ACHN (cell line): ENCODE measurements at regions not wholly inside any gene's neighbourhood (a gene's known extent, or its start where the extent isn't known, plus 50 kb on each side); places are given as distances from the start of the nearest gene placed in this dataset.

Source experiments
- DNase-seq: peaks from one replicate; pipeline ENCODE4 v3.0.0-alpha.2; 2015
- in situ Hi-C: cut with HindIII; loops from 2 replicates; pipeline ENCODE4 v1.10.0; 2017; ENCODE audit warnings: low sequenced_read_pairs, low pct_ligation_motif_present, low pct_unique_long_range_greater_than_20kb

- no peak for DNase-seq
- in situ Hi-C loops: no loop called here
Measured at GRCh38 chr10:111962951-111963350, 220.6 kb downstream of the GPAM start.

DNA sequence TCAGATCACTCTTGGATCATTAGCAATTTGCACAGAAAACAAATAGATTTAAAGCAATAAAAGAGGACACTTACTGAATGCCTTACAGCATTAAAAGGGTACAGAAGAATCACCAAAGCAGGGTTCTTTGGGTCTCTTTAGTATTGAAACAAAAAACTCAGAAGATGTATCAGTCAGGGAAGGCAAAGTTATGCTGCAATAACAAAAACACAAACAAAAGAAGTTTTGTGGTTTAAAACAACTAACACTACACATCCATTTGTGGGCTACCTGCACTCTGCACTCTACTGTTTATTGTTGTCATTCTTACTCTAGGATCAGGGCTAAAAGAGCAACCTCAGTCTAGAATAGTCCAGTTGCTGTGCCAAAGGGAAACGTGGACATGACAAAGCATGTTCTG, 216.4 kb downstream of the GPAM start:
- DNase-seq: no peak
- in situ Hi-C loops: no loop called here

- DNase-seq: no peak
- in situ Hi-C loops: no loop called here
Measured at GRCh38 chr10:111967547-111967946, 216.0 kb downstream of the GPAM start.

DNA sequence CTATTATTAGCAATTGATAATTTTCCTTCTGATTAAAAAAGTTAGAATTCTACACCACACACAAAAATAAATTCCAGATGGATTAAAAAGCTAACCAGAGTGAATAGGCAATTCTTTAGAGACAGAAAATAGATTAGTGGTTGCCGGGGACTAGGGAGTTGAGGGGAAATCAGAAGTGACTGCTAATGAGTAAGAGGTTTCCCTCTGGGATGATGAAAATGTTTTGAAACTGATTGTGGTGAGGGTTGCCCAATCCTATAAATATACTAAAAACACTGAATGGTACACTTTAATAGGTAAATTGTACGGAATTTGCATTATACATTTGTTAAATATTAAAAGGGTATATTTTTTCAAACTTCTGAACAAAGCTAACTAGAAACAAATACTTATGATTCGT, 214.9 kb downstream of the GPAM start:
- in situ Hi-C loops: no loop called here
- DNase-seq: no peak

- in situ Hi-C loops: no loop called here
- no peak for DNase-seq
Measured at GRCh38 chr10:111970111-111970510, 213.5 kb downstream of the GPAM start.

GRCh38 chr10:111972109-111972508, 211.5 kb downstream of the GPAM start:
- in situ Hi-C loops: no loop called here
- no peak for DNase-seq

GRCh38 chr10:111973306-111973705, 210.3 kb downstream of the GPAM start:
- DNase-seq: no peak
- in situ Hi-C loops: no loop called here

GRCh38 chr10:111973826-111974225, 209.7 kb downstream of the GPAM start:
- no peak for DNase-seq
- in situ Hi-C loops: no loop called here

GRCh38 chr10:111974325-111974724, 209.2 kb downstream of the GPAM start:
- in situ Hi-C loops: no loop called here
- no peak for DNase-seq

GRCh38 chr10:111976557-111976956, 207.0 kb downstream of the GPAM start:
- in situ Hi-C loops: no loop called here

GRCh38 chr10:111984057-111984456, 199.5 kb downstream of the GPAM start:
- in situ Hi-C loops: no loop called here
- DNase-seq: no peak

More at GRCh38 chr10:111976557-111976956, 207.0 kb downstream of the GPAM start:
- no peak for DNase-seq

DNA sequence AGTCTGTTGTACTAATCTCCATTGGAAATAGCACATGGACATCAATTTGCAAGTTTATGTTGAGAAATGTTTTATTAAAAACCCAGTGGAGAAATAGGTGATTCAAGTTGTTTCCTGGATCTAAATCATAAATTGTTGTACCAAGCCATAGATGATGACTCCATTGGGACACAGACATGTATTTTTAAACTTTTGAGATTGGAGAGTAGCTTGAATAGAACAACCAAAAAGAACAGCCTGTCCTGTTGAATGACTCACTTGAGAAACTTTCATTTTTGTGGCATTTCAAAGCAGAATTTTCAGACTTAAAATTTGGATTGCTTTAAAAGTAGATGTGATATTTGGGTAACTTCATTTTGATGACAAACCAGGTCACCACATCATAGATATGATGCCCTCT, 197.5 kb downstream of the GPAM start:
- no peak for DNase-seq
- in situ Hi-C loops: no loop called here

DNA sequence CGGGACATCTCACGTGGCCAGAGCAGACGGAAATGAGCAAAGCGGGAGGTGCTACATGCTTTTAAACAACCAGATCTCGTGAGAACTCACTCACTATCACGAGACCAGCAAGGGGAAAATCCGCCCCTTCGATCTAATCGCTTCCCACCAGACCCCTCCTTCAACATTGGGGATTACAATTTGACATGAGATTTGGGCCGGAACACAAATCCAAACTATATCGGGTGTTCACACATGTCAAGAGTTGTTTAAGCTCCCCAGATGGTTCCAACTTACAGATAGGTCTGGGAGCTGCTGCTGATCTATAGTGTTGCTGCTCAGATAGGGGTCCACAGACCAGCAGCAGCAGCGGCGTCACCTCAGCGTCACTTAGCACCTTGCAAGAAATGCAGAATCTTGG, 194.9 kb downstream of the GPAM start:
- DNase-seq: no peak
- in situ Hi-C loops: no loop called here

DNA sequence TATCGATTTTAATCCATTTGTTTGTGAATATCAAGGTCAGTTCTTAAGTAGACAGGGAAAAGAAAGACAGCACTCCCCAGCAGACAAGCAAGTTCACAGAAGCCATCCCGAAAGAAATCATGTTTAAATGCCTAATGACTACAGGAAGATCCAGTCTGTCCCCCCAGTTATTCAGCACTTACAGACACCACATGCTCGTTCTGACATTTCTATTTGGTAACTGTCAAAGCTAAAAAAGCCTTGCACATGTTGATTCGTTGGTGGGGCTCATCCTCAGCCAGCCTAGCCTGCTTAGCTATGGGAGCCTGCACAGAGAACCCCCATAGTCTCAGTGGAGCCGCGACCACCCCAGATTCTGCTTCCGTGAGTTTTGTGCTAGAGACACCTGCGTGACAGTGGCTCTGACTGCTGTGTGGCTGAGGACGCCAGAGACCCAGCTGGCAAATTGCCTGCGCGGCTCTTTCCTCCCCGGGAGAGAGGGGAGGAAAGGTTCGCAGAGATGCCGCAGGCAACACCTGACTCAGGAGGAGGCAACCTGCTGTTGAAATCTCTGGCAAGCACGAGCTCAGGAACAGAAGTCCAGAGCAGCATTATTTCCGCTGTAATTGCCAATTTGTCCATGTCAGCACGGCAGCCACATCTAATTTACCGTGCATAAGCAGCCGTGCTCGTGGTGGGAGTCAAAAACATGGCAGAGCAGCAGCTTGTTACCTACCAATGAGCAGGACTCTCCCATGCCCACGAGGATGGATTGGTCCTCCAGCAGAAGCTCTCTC, 194.2 kb downstream of the GPAM start:
- in situ Hi-C loops: no loop called here
- no peak for DNase-seq

- in situ Hi-C loops: no loop called here
- DNase-seq: no peak
Measured at GRCh38 chr10:111990734-111991133, 192.8 kb downstream of the GPAM start.

- in situ Hi-C loops: no loop called here
- DNase-seq: no peak
Measured at GRCh38 chr10:111993321-111993720, 190.2 kb downstream of the GPAM start.

- no peak for DNase-seq
- in situ Hi-C loops: no loop called here
Measured at GRCh38 chr10:111993872-111994426, 189.6 kb downstream of the GPAM start.

- in situ Hi-C loops: no loop called here
- no peak for DNase-seq
Measured at GRCh38 chr10:111996103-111996502, 187.5 kb downstream of the GPAM start.

GRCh38 chr10:111998728-111999127, 184.8 kb downstream of the GPAM start:
- in situ Hi-C loops: no loop called here
- no peak for DNase-seq

DNA sequence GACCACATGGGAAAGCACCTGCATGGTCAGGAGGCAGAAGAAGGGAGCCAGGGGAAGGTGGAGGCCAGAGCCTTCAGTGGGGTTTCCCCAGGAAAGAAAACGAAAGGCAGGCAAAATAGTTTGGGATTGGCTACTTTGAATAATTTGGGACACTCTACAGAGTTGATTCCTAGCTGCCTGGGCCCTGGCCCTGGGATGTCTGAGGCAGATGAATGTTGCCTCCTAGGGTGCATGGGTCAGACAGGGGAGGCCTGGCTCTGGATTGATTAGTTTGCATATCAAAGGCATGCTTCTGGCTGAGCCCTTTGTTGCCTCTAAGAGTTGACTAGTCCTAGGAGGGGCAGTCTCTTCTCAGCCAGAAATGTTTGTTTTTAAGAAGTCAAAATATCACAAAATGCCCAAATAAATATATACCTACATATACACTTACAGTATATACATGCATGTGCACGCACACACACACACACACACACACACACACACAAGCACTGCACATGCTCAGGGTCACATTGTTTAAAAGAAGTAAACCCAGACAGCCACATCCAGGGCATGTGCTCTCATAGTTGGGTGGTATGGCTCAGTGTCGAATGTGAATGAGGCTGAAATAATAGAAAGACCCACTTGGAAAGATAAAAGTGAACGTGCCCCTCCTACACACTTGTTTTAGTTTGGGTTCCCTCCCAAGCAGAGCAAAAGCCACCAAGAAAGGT, 184.2 kb downstream of the GPAM start:
- no peak for DNase-seq
- in situ Hi-C loops: no loop called here
